ENCODE measurements at regions not wholly inside any gene's neighbourhood (a gene's known extent, or its start where the extent isn't known, plus 50 kb on each side); places are given as distances from the start of the nearest gene placed in this dataset.

- no peak for TF ChIP-seq SUZ12 (IDR thresholded peaks at IDR 0.05; ENCODE audit: low read length)
Observed at GRCh38 chr2:3100386-3100785, 277.2 kb downstream of the EIPR1 start (continued).

DNA sequence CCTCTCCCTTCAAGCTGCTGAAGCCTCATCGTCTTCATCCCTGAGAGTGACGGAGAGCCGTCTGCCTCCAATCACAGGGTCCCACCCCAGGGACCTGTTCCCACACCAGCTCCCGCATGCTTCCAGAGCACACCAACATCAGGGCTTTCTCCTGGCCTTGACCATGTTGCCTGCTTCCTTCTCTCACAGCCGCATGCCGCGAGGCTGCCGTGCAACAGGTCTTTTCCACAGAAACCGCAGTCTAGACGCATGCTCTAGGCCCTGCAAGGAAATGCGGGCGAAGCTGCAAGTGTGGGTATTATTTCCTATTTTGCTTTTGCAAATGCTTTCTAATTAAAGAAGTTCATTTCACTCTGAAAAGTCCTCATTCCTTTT lies 277.8 kb downstream of the EIPR1 start:
- no peaks in the 10 kb centered on the region for H3K23me2 ChIP-seq (ENCODE audit: low read depth, low read length)
- no peak overlapping the region for H2BK15ac ChIP-seq (ENCODE audit: low read length)
- CTCF ChIA-PET (ENCODE audit: partially characterized antibody) = no interaction called here
- no peak overlapping the region for H2BK20ac ChIP-seq (ENCODE audit: low read length)
- no peak overlapping the region for H3K14ac ChIP-seq (ENCODE audit: insufficient read length)
- no peak overlapping the region for H4K5ac ChIP-seq (ENCODE audit: insufficient read length, low read depth, low read length)
- no peak overlapping the region for H3K4me2 ChIP-seq (ENCODE audit: insufficient read depth in 1 of 2, low read depth in 2 of 2, low read length in 2 of 2)
- no peak overlapping the region for H3K56ac ChIP-seq (replicated peaks; ENCODE audit: insufficient read length, low read depth, low read length)
- no peak overlapping the region for H2AFZ ChIP-seq (ENCODE audit: low read length)
- H3K4ac ChIP-seq (replicated peaks; ENCODE audit: insufficient read length, low read depth, low read length) = no peak overlapping the region
- POLR2A ChIA-PET (ENCODE audit: partially characterized antibody) = no interaction called here
- H3K9me3 ChIP-seq (ENCODE audit: insufficient read depth in 2 of 2, low read depth in 1 of 2, low read length in 1 of 2) = no peaks in the 10 kb centered on the region
- FAIRE-seq = no peak
- H3K27me3 ChIP-seq (replicated peaks in 1 of 4; ENCODE audit: control insufficient read depth in 3 of 4, extremely low read depth in 1 of 4, insufficient read depth in 3 of 4, low read length in 3 of 4) = no peaks in the 10 kb centered on the region
- H3K79me1 ChIP-seq (ENCODE audit: low read depth, low read length) = no peaks in the 10 kb centered on the region
- no peak overlapping the region for H4K8ac ChIP-seq (ENCODE audit: extremely low read depth, insufficient read depth, low read length)
- DNase-seq (ENCODE audit: low read depth in 1 of 2, low spot score in 2 of 2) = no peak
- no peaks in the 10 kb centered on the region for H4K20me1 ChIP-seq (replicated peaks in 1 of 2; ENCODE audit: control insufficient read depth in 1 of 2, insufficient read depth in 2 of 2, low read length in 2 of 2)
- H3K79me2 ChIP-seq (ENCODE audit: control insufficient read depth in 1 of 2, insufficient read depth in 2 of 2, low read length in 2 of 2) = no peaks in the 10 kb centered on the region
- H2BK5ac ChIP-seq (ENCODE audit: low read depth, low read length) = no peak overlapping the region
- no peak overlapping the region for H4K91ac ChIP-seq (replicated peaks; ENCODE audit: insufficient read length, low read length)
- no peak overlapping the region for H3K23ac ChIP-seq (ENCODE audit: insufficient read length)
- H3K9ac ChIP-seq (replicated peaks in 1 of 4; ENCODE audit: extremely low read depth in 1 of 4, low read depth in 3 of 4, low read length in 3 of 4) = no peak overlapping the region
- no peak overlapping the region for H2AK5ac ChIP-seq (ENCODE audit: low read depth, low read length)
- no peaks in the 10 kb centered on the region; a peak in 1 of 7 replicates for H3K4me1 ChIP-seq (replicated peaks in 1 of 4; ENCODE audit: control insufficient read depth in 3 of 4, insufficient read depth in 4 of 4, low read length in 3 of 4)
- no peaks in the 10 kb centered on the region for H3K36me3 ChIP-seq (ENCODE audit: control insufficient read depth in 2 of 4, insufficient read depth in 4 of 4, low read length in 3 of 4)
- no peak overlapping the region for H2BK120ac ChIP-seq (replicated peaks; ENCODE audit: low read depth, low read length)
- H3K18ac ChIP-seq (ENCODE audit: extremely low read depth, low read length) = no peak overlapping the region
- no peak overlapping the region for H3K4me3 ChIP-seq (ENCODE audit: extremely low read depth in 1 of 4, insufficient read depth in 2 of 4, low read depth in 3 of 4, low read length in 4 of 4)
- no peak overlapping the region for H2BK12ac ChIP-seq (ENCODE audit: low read depth, low read length)
- H3K27ac ChIP-seq (ENCODE audit: low read depth, low read length) = no peak overlapping the region
- WGBS, 2 experiments (ENCODE audit: extremely low coverage in 1 of 2, insufficient coverage in 1 of 2, insufficient read length in 1 of 2, insufficient replicate concordance in 2 of 2, low coverage in 1 of 2, low lambda C conversion rate in 2 of 2, missing lambda C conversion rate in 1 of 2) = 97% methylated on average over 12 of the region's 12 CpGs; no CpG with 5 or more reads in 1 of the 2 experiments
- TF ChIP-seq KDM1A (IDR thresholded peaks at IDR 0.05; ENCODE audit: borderline replicate concordance, low read length) (no peak), ASH2L (IDR thresholded peaks at IDR 0.05; ENCODE audit: low read length) (no peak), SRF (IDR thresholded peaks at IDR 0.05; ENCODE audit: low read depth, low read length) (no peak), E2F6 (IDR thresholded peaks at IDR 0.05) (no peak)
- TF ChIP-seq, protein P1, sequence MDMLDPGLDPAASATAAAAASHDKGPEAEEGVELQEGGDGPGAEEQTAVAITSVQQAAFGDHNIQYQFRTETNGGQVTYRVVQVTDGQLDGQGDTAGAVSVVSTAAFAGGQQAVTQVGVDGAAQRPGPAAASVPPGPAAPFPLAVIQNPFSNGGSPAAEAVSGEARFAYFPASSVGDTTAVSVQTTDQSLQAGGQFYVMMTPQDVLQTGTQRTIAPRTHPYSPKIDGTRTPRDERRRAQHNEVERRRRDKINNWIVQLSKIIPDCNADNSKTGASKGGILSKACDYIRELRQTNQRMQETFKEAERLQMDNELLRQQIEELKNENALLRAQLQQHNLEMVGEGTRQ (IDR thresholded peaks at IDR 0.05; ENCODE audit: low read length) = no peak

Data from H1 (cell line).